GM19035 (cell line): ENCODE measurements at regions not wholly inside any gene's neighbourhood (a gene's known extent, or its start where the extent isn't known, plus 50 kb on each side); places are given as distances from the start of the nearest gene placed in this dataset.

Experiments used
- ATAC-seq: cut with Tn5 transposase; IDR thresholded peaks from one replicate; pipeline ENCODE4 v1.9.1; 2021; ENCODE audit not compliant: unreplicated experiment

- no peak for ATAC-seq
These were observed 57.3 kb downstream of the HHEX start for GRCh38 chr10:92747066-92747465.

- ATAC-seq, result no peak
These were observed 57.8 kb downstream of the HHEX start for GRCh38 chr10:92747600-92747999.

- ATAC-seq, result no peak
These were observed 61.2 kb downstream of the HHEX start for GRCh38 chr10:92750791-92751533.

GRCh38 chr10:92751534-92751811, 61.7 kb downstream of the HHEX start:
- ATAC-seq, result no peak

- ATAC-seq, result no peak
These were observed 62.1 kb downstream of the HHEX start for GRCh38 chr10:92751827-92752226.

GRCh38 chr10:92753865-92754264, 64.1 kb downstream of the HHEX start:
- ATAC-seq, result no peak

- no peak for ATAC-seq
These were observed 66.0 kb downstream of the HHEX start for GRCh38 chr10:92755725-92756124.

GRCh38 chr10:92756201-92757065, 66.7 kb downstream of the HHEX start:
- ATAC-seq, result peak; percentile 81

- ATAC-seq, result peak; percentile 68
These were observed 67.4 kb downstream of the HHEX start for GRCh38 chr10:92757066-92757710.

- ATAC-seq, result no peak
These were observed 68.0 kb downstream of the HHEX start for GRCh38 chr10:92757711-92758104.

GRCh38 chr10:92758594-92758993, 68.8 kb downstream of the HHEX start:
- no peak for ATAC-seq

GRCh38 chr10:92760609-92761008, 70.9 kb downstream of the HHEX start:
- no peak for ATAC-seq

GRCh38 chr10:92761571-92761970, 71.8 kb downstream of the HHEX start:
- ATAC-seq, result no peak

- ATAC-seq, result no peak
These were observed 73.9 kb downstream of the HHEX start for GRCh38 chr10:92763634-92764155.

GRCh38 chr10:92766451-92766850, 76.7 kb downstream of the HHEX start:
- ATAC-seq, result no peak

GRCh38 chr10:92768104-92768503, 78.3 kb downstream of the HHEX start:
- no peak for ATAC-seq

GRCh38 chr10:92773776-92774175, 74.5 kb upstream of the EXOC6 start:
- ATAC-seq, result no peak

- no peak for ATAC-seq
These were observed 70.2 kb upstream of the EXOC6 start for GRCh38 chr10:92778091-92778490.

GRCh38 chr10:92785118-92785517, 63.2 kb upstream of the EXOC6 start:
- ATAC-seq, result no peak

GRCh38 chr10:92787557-92788152, 60.7 kb upstream of the EXOC6 start:
- ATAC-seq, result no peak

- ATAC-seq, result no peak
These were observed 59.3 kb upstream of the EXOC6 start for GRCh38 chr10:92789067-92789466.
